HG02885 (cell line): ENCODE measurements at regions not wholly inside any gene's neighbourhood (a gene's known extent, or its start where the extent isn't known, plus 50 kb on each side); places are given as distances from the start of the nearest gene placed in this dataset.
A peak's percentile ranks its signal among the peaks of the same experiment; 100 is the strongest.
"Not testable (repeated sequence)": the region's sequence is repeated elsewhere in the genome, so short reads cannot be mapped to it uniquely, and the experiment has no call there.

Experiments
- ATAC-seq: cut with Tn5 transposase; IDR thresholded peaks from one replicate; pipeline ENCODE4 v1.9.1; 2021; ENCODE audit warnings: mild to moderate bottlenecking; ENCODE audit not compliant: unreplicated experiment, poor library complexity

DNA sequence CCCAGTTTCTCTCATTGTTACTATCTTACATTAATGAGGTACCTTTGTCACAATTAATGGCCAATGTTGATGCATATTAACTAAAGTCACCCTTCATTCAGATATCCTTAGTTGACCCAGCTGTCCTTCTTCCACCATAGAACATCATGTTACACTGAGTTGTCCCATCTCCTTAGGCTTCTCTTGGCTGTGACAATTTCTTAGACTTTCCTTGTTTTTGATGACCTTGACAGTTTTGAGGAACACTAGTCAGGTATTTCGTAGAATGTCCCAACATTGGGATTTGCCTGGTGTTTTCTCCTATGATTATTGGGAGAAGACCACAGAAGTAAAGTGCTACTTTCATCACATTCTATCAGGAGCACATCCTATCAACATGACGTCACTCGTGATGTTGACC lies 261.8 kb downstream of the BCL2L11 start:
- not testable (repeated sequence) for ATAC-seq

DNA sequence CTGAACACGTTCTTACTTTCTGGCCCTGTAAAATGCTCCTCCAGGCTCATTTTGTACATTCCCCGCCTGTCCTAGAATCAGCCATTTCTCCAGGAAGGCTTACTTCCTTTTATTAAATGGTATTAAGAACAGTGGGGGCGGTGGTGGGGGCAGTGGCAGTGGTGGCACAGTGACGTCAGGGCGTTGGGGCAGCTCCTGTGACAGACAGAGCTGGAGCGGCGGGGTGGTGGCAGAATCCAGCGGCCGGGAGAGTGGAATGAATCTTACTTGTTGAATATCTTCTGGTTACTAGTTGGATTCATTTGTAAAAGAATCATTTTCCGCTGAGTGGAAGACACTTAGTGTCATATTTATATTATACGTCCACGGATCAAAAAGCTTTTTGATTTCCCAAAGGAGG lies 262.6 kb downstream of the BCL2L11 start:
- not testable (repeated sequence) for ATAC-seq

DNA sequence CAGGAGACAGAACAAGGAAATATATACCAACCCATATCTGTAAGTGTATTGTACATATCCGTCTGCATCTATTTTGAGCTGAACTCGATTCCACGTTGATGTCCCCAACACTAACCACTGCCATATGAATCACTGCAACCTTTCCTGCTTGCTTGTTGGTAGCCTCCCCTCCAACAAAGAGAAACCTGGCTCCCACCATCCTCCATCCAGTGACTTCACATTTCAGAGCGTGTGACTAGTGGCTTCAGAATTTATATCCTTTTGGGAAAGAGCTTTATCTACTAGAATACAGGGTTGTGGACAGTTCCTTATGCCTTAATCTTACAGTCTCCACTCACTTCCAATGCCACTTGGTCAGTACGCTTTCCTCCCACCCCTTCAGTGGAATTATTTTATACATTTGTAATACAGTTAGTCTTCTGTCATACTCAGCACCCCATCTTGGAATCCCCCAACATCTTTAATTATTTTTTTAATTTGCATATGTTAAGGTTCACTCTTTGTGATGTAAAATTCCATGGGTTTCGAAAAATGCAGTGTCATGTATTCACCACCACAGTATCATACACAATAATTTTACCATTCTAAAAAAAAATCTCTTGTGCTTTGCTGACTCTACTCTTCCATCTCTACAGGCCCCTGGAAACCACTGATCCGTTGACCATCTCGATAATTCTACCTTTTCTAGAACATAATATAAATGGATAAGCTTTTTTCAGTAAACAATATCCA lies 264.7 kb downstream of the BCL2L11 start:
- ATAC-seq, result not testable (repeated sequence)

DNA sequence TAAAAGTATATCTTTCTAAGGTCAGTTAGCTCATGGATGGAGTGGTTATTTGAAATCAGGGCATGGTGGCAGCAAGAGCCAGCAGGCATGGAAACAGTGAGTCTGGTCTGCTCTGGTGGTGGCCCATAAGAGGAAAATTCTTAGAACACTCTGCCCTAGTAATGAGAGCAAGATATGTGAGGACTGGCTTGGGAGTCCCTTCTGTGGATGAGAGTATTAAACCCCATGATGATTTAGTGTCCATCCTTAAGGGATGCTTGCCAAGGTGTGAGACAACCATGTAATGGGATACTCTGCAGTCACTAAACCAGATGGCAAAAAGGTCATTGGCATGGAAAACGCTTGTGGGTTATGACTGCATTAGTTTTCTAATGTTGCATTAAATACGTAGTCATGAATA lies 269.9 kb downstream of the BCL2L11 start:
- not testable (repeated sequence) for ATAC-seq

DNA sequence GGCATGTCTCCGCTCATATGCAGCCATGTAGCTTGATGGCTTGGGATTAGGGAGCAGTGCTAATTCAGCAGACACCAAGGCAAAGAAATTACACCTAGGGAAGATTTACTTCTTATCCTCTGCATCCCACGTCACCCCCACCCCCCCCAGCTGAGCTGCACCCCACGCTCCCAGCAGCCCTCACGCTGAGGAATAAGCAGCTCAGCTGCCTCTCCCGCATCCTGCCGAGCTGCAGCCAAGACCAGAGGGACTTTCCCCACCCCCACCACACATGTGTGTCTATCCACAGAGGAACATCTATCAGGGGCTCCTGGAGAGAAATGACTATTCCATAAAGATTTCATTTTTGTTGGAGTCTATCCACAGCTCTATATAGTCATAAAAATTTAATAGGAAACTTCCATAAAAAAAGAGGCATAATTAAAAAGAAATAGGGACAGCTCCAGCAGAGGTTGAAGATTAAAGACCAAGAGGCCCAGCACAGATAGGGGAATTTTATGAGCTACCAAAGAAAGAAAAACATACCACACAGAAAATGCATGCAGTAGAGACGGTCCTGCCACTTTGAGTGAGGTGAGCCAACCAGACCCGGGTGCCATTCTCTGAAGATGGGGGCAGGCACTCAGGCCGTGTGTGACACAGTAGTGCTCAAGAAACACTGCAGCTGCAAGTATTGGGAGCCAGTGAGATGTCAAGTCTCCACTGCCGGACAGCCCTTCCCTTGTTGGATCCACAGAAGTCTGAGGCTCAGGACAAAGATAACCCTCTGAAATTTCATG lies 274.8 kb downstream of the BCL2L11 start:
- not testable (repeated sequence) for ATAC-seq

DNA sequence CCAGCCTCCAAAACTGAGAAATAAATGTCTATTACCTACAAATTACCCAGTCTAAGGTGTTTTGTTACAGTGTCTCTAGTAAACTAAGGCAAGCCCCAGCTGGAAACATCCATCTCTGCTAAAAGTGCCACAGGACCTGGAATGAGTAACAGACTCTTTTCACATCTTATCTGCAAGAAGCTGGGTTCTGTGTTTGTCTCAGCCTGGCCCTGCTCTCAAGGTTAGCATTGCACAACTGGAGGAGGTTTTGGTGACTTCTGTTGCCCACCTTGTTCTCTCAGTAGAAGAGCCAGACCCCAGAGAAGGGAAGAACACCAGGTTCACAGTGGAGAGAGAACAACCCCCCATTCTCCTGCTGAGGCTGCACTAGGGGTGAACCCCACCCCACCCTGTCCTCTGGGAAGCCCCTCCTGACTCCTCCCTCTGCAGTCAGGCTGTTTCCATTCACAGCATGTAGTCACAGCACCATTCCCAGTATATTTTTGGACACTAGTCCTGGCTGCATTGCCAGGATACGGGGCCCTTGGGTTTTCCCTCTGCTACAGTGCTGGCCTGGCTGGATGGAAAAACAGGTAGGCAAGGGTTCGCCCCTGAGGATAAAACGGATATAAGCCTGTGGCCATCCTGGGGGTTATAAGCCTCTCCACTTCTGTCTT lies 280.0 kb downstream of the BCL2L11 start:
- not testable (repeated sequence) for ATAC-seq

DNA sequence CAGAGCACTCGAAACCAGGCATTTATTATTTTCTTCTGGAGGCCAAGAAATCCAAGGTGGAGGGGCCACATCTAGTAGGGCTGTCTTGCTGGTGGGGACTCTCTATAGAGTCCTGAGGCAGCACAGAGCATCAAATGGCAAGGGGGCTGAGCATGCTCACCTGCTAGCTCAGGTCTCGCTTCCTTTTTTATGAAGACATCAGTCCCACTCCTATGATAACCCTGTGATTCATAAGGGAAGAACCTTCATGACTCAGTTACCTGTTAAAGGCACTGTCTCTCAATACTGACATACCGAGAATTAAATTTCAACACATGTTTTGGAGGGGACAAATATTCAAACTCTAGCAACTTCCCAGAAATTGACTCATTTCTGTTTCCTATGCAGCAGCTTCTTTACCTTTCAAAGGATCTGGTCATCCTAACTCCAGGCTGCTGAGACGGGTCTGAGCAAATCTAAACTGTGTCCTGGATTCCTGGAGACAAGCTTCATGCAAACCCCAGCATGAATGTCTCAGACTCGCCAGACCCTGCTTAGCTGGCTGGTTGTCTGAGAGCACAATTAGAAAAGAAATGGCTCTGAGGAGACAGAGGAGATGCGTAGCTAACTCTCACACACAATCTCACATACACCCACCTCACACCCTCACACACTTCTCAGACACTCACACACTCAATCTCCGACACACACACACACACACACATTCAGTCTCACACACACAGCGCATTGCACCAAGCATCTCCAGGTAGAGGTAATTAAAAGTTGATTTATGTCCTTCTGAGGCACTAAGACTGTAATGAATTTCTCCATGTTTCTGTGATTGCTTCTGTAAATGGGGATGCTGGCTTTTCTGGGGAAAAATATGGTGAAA lies 280.8 kb downstream of the BCL2L11 start:
- ATAC-seq, result not testable (repeated sequence)

DNA sequence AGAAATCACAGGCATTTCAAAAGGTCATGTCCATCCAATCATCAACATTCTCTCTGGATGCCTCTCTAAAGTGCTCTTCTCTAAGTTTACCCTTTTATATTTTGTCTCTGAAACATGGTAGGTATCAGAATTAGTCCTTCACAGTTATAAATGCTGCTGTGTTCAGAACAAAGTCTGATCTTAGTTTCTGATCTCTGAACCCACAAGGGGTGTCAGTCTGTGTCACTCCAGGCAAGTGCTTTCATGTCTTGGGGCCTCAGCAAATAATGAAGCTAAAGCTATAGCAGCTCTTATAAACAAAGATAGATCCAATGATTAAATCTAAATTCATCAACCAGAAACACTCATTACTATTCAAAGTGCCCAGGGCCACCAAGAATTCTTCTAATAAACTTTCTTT lies 281.7 kb downstream of the BCL2L11 start:
- peak; percentile 45 for ATAC-seq

DNA sequence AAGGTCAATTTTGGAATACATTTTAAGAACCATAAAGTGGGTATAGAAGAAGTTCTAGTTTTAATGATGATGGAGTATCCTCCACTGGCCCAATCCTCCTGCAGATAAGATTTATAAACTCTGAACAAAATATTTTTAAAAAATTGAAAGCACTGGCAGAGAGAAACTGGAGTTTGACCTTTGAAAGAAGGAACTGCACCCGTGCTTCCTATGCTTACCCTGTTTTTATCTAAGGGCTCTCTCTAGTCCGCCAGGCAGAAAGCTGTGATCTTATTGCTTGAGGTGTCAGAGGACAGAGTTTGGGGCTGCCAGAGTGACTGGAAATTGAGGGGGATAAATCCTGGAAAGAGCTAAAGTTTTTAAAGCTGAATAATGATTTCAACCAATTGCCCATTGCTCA lies 282.6 kb downstream of the BCL2L11 start:
- not testable (repeated sequence) for ATAC-seq

DNA sequence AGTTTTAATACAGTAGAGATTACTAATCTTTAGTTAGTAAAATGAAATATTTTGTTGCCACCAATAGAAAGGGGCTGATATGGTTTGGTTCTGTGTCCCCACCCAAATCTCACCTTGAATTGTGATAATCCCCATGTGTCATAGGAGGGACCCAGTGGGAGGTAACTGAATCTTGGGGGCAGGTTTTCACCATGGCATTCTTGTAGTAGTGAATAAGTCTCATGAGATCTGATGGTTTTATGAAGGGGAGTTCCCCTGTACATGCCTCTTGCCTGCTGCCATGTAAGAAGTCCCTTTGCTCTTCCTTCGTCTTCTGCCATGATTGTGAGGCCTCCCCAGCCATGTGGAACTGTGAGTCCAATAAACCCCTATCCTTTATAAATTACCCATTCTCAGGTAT lies 285.9 kb downstream of the BCL2L11 start:
- not testable (repeated sequence) for ATAC-seq

DNA sequence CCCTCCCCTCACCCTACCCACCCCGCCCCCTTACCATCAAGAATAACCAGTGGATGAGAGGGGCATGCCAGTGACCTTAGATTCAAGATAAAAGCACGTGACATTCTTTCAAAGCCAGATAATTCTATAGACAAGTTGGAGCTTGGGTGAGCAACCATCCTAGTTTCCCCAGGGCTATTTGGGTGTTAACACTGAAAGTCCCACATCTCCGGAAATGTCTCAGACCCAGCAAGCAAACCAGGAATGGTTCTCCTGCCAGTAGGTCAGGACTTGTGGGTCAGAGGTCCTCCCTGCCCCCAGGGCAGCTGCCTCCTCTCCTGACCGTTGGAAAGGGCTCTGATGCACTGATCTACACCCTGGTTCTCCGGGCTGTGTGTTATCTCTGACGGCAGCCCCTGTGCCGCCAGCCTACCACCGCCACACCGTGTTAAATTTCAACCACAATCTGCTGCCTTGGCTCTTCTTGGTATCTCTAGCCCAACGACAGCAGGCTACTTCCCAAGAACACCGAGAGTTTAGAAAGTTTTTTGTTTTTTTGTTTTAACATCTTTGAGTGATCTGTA lies 287.0 kb downstream of the BCL2L11 start:
- not testable (repeated sequence) for ATAC-seq

DNA sequence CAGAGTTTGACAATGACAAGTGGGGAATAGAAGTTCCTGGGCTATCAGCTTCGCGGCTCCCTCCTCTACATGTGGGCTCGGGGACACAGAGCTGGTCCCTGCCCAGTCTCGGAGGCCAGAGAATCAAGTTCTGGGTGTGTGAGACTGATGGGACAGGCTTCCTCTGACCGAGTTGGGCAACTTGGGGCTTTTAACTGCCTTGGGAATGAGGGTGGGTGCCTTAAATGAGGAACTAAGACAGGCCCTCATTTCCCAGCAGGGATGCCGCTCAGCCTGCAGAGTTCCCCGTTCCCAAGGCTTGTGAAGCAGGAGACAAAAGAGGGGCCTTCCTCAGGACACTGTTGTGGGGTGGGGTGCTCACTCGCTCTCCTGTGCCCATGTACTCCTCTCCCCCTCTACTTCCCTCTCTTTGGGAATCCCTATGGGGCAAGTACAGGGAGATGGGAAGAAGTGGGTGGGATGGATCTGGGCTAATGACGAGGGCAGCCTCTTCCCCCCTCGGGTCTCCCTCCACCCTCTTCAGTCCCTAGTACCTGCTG lies 290.2 kb downstream of the BCL2L11 start:
- ATAC-seq, result not testable (repeated sequence)

DNA sequence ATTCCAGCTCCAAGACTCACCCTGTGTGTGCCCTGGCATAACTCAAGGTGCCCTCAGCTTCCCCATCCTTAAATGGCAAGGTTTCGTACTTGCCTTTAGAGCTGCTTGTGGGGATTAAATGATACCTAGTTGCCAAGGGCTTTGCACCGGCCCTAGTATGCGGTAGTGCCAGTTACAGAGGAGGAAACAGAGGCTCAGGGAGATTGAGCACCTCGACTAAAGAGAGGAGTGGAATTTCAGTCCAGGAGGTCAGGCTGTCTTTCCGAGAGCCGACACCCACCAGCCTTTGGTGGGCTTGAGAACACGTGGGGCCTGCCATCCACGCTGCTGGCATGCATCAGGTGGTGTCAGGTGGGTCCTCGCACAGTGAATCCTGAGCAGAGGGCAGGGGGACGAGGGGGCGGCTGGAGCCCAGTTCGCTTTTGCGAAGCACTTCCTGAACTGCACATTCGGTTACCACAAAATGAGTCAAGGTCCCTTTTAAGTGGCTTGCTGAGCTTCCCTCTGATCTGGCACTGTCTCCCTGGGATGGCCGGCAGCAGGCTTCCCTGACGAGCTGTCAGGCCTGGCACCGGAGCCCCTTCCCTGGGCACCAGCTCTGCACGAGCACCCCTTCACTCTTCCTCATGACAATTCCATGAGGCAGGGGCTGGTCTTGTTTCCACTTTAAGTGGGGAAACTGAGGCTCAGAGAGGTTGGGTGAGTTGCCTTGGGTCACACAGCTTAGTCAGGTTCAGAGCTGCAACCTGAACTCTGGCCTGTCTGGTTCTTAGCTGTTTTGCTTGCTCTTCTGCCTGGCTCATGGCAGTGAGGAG lies 291.4 kb downstream of the BCL2L11 start:
- ATAC-seq, result not testable (repeated sequence)

DNA sequence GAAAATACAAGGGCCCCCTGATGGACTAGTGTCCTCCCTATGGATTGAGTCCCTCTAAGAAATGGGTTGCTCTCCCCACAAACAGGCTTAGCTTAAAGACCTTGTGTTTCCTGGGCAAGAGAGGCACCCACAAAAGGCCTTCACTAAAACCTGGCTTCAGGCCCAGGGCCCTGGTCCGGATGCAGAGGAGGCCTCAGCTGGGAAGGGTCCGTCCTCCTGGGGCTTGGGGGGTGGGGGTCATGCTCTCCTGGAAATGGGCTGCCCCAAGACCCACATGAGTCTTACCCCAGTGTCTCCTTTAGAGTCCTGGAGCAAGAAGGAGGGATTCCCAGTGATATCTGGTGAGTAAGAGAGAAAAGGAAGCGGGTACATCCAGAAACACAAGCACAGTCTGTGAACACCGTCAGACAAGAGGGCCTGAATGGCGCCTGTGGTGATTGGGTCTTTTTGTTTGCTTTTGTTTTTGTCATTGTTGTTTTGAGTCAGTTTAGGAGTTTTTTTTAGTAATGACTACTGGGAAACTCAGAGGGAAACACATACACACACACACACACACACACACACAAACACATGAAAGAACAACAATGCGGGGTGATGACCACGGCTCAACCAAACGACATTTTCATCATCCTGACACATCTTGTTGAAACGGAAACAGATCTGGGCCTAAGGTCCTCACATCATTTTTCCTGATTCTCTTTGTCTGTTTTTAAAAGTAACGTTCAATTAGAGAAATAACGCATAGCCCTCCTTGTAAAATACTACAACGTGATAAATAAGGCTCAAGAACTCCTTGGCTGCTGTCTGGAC lies 292.3 kb downstream of the BCL2L11 start:
- not testable (repeated sequence) for ATAC-seq

DNA sequence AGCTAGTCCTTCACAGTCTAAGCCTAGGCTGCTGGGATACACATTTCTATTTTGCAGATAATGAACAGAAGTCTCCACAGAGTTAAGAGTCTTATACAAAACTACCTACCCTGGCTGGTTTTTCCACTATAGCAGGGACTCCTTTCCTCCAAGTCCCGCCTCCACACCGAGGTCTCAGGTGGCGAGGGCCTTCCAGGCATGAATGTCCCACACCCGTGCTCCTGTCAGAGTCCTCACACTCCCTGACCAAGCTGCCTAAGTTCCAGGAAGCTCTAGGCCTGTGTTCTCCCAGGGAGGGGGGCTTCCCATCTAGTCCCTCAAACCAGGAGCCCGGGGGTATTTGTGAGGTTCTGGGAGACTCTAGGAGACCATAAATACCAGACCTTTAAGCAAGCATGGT lies 293.2 kb downstream of the BCL2L11 start:
- ATAC-seq, result not testable (repeated sequence)

DNA sequence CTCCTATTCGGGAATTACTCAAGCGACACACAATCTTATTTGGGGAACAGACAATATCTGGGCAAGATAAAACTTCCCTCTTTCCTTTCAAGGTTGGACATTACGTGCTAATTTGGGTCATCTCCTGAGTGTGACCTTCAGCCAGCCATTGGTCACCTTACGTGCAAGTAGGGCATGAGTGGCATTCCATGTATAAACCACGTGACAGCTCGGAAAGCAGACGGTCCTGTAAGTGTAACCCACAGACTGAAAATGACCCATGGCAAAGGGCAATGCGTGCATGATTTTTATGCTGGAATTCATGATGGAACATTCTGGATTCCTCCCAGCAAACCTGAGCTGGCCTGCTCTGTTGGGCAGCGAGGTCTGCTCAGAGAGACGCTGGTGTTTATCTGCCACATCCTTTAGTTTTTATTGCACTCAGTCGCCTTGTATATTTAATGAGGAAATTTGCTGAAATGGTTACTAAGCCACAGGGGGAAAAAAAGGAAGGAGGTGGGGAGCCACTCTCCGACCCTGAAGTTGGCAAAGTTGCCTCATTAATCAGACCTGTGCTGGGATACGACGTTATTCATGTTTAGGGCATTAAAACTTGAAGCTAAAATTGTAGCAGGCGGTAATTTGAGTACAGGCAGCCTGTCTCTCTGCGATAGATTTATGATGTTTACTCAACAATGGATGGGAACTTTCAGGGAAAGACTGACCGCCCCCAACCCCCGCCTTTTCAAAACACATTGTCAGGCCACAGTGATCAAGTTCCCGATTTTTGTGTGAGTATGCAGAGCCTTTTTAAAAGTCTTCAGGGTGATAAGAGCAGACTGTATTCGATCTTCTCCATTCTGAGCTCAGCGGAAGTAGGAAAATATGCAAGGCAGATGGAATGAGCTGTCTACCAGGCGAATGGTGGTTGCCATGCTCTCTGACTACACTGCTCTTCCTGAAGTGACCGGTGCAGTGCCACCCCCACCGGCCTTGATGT lies 295.3 kb downstream of the BCL2L11 start:
- ATAC-seq, result not testable (repeated sequence)

DNA sequence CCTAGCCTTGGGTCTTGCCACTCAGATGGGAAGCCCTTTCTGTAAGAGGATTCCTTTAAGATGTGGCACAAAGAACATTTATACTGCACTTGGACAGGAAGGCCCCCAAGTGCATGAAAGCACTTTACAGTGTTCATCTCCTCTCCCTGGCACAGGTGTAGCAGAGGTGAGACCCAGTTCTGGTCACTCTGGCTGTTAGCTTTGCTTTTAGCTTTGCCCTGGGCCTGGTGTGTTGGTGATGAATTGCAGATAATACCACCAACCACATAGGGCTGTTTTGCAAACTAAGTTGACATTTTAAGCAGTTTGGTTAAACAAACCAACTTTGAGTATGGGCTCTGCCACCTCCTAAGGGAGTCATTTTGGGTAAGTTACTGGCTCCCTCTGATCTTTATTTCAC lies 296.3 kb downstream of the BCL2L11 start:
- not testable (repeated sequence) for ATAC-seq
